Kidney (tissue), 13 donors: ENCODE measurements at regions not wholly inside any gene's neighbourhood (a gene's known extent, or its start where the extent isn't known, plus 50 kb on each side); places are given as distances from the start of the nearest gene placed in this dataset.
A peak's percentile ranks its signal among the peaks of the same experiment; 100 is the strongest.

Experiments used
- DNase-seq, 5 donors: peaks; one replicate each; pipeline ENCODE4 v3.0.0-alpha.2; 2013 to 2020
- FAIRE-seq: peaks from 2 replicates; lab custom pipeline; 2012; peaks lifted over from hg19 to GRCh38; lab: Jason Lieb, UNC
- H3K27ac ChIP-seq, 2 donors: one replicate each; pipeline ENCODE4 v1.7.0; 2013; ENCODE audit warnings: low read depth in 2 of 2, low read length in 2 of 2, inconsistent platforms in 1 of 2
- H3K27me3 ChIP-seq: one replicate; pipeline ENCODE4 v1.7.1; 2013; ENCODE audit warnings: low read length, inconsistent platforms; ENCODE audit not compliant: control insufficient read depth, insufficient read depth
- H3K36me3 ChIP-seq, 3 donors: one replicate each; pipeline versions ENCODE4 v1.7.0 to v1.7.1; 2013; ENCODE audit warnings: low read length in 3 of 3, control low read depth in 1 of 3, inconsistent platforms in 1 of 3; ENCODE audit not compliant: insufficient read depth in 3 of 3, control insufficient read depth in 2 of 3
- H3K4me1 ChIP-seq, 3 donors: one replicate each; pipeline versions ENCODE4 v1.7.0 to v1.7.1; 2013; ENCODE audit warnings: low read length in 3 of 3, inconsistent platforms in 1 of 3, low read depth in 1 of 3; ENCODE audit not compliant: control insufficient read depth in 2 of 3, insufficient read depth in 2 of 3
- H3K4me3 ChIP-seq, 3 donors: one replicate each; pipeline versions ENCODE4 v1.7.0 to v1.8.1; 2013; ENCODE audit warnings: low read length in 3 of 3, control low read depth in 1 of 3, inconsistent platforms in 1 of 3
- H3K9ac ChIP-seq, 3 donors: one replicate each; pipeline versions ENCODE4 v1.7.0 to v1.7.1; 2013; ENCODE audit warnings: low read length in 3 of 3, control low read depth in 1 of 3, inconsistent platforms in 1 of 3
- H3K9me3 ChIP-seq, 3 donors: one replicate each; pipeline versions ENCODE4 v1.7.0 to v1.7.1; 2013; ENCODE audit warnings: low read length in 3 of 3, control low read depth in 1 of 3, inconsistent platforms in 1 of 3; ENCODE audit not compliant: control insufficient read depth in 2 of 3, insufficient read depth in 1 of 3
- intact Hi-C: fragments of 100-400 bp; cut with DNase I; formaldehyde crosslinking; loops from one replicate; pipeline ENCODE4 v1.11.1; 2022
- TF ChIP-seq, protein P1 (sequence below): IDR thresholded peaks from 3 replicates; pipeline ENCODE4 v1.5.1; 2012; ENCODE audit warnings: mild to moderate bottlenecking, moderate library complexity, borderline replicate concordance; ENCODE audit not compliant: insufficient read depth; ENCODE audit errors: extremely low read depth
- donor health status: control.
- donor health status: control.
- donor health status: control.
- donor health status: control.
- donor health status: control.
- donor health status: DM: yes; HTN: yes; CAD: no.
- donor health status: Normal renal cell carcinoma (clear cell type).

DNA sequence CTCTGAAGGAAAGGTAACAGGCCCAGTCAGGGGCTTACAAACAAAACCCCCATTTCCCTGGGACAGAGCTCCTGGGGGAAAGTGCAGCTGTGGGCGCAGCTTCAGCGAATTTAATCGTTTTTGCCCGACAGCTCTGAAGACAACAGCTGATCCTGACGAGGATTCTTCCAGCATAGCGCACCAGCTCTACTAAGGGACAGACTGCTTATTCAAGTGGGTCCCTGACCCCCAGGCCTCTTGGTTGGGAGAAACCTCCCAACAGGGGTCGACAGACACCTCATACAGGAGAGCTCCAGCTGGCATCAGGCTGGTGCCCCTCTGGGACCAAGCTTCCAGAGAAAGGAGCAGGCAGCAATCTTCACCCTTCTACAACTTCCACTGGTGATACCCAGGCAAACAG lies 486.7 kb downstream of the PRR32 start:
- Histone ChIP-seq H3K27ac (no peak overlapping the region), H3K9me3 (no peaks in the 10 kb centered on the region), H3K9ac (no peak overlapping the region), H3K4me3 (no peak overlapping the region), H3K27me3 (no peaks in the 10 kb centered on the region), H3K36me3 (no peaks in the 10 kb centered on the region), H3K4me1 (no peaks in the 10 kb centered on the region)
- DNase-seq (peak in 1 of 5 donors; percentile 35), FAIRE-seq (no peak)
- TF ChIP-seq, protein P1, sequence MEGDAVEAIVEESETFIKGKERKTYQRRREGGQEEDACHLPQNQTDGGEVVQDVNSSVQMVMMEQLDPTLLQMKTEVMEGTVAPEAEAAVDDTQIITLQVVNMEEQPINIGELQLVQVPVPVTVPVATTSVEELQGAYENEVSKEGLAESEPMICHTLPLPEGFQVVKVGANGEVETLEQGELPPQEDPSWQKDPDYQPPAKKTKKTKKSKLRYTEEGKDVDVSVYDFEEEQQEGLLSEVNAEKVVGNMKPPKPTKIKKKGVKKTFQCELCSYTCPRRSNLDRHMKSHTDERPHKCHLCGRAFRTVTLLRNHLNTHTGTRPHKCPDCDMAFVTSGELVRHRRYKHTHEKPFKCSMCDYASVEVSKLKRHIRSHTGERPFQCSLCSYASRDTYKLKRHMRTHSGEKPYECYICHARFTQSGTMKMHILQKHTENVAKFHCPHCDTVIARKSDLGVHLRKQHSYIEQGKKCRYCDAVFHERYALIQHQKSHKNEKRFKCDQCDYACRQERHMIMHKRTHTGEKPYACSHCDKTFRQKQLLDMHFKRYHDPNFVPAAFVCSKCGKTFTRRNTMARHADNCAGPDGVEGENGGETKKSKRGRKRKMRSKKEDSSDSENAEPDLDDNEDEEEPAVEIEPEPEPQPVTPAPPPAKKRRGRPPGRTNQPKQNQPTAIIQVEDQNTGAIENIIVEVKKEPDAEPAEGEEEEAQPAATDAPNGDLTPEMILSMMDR, result no peak
- intact Hi-C loops, result no loop called here

DNA sequence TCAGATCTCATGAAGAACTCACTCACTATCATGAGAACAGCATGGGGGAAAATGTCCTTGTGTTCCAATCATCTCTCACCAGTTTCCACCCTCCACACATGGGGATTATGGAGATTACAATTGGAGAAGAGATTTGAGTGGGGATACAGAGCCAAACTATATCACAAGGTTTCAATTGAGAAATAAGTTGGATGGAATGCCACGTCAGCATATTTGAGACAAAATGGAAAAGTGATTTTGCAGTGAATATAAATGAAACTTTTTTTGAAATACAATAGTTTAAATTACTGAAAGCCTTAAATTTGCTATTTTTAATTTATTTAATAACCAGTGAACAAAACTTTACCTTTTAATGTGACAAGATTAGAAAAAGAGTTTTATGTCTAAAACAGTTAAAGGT lies 494.1 kb downstream of the PRR32 start:
- H3K27me3 ChIP-seq, result no peaks in the 10 kb centered on the region
- TF ChIP-seq, protein P1, result no peak
- FAIRE-seq, result no peak

DNA sequence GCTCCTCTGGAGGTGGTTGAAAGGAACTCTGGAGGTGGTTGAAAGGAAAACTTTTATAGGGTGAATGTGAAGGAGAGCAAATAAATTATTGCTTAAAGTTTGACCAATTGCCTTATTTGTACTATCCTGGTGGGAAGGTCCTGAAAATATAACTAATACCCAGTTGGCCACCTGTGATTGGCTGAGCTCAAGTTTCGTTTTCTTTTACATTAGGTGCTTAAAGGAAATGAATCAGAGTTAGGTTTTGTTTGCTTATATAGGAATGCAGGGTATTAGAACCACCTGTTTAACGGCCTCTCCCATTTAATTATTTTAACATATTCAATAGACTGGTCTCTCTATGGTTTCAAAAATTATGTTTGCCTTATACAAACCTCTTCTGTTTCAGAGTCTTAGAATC lies 497.6 kb downstream of the PRR32 start:
- intact Hi-C loops, result no loop called here
- no peak overlapping the region for H3K27ac ChIP-seq
- H3K4me3 ChIP-seq, result no peak overlapping the region
- H3K4me1 ChIP-seq, result no peaks in the 10 kb centered on the region
- DNase-seq (no peak), FAIRE-seq (no peak)
- TF ChIP-seq, protein P1, result no peak
- H3K27me3 ChIP-seq, result no peaks in the 10 kb centered on the region
- no peak overlapping the region for H3K9ac ChIP-seq
- H3K9me3 ChIP-seq, result no peaks in the 10 kb centered on the region
- H3K36me3 ChIP-seq, result no peaks in the 10 kb centered on the region

More for the DNA sequence above, 494.1 kb downstream of the PRR32 start:
- Histone ChIP-seq H3K27ac (no peak overlapping the region), H3K9me3 (no peaks in the 10 kb centered on the region), H3K4me3 (no peak overlapping the region), H3K4me1 (no peaks in the 10 kb centered on the region), H3K9ac (no peak overlapping the region), H3K36me3 (no peaks in the 10 kb centered on the region)
- DNase-seq, result no peak
- intact Hi-C loops, result no loop called here

DNA sequence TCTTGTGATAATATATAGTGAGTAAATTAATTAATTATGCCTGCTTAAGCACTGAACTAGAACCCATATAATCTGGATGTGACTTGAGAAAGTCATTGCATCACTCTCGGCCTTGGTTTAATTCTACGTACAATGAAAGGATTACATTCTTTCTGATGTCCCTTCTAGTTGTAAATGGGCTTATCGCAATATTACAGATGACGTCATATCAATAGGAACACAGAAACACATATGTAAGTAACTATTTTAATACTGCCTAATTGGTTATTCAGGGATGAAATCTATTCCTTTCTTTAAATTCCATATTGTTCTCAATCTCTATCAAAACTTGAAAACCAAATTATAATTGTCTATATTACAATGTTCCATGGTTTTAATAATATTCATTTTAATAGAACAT lies 504.6 kb downstream of the PRR32 start:
- intact Hi-C loops, result no loop called here
- Histone ChIP-seq H3K36me3 (no peaks in the 10 kb centered on the region), H3K9me3 (no peaks in the 10 kb centered on the region), H3K27me3 (no peaks in the 10 kb centered on the region), H3K4me1 (no peaks in the 10 kb centered on the region), H3K9ac (no peak overlapping the region), H3K4me3 (no peak overlapping the region), H3K27ac (no peak overlapping the region)
- DNase-seq (no peak), FAIRE-seq (no peak)
- TF ChIP-seq, protein P1, result no peak
